H7 (cell line): ENCODE measurements at regions not wholly inside any gene's neighbourhood (a gene's known extent, or its start where the extent isn't known, plus 50 kb on each side); places are given as distances from the start of the nearest gene placed in this dataset.

ENCODE experiments used
- DNase-seq: peaks from one replicate; pipeline ENCODE4 v3.0.0; 2012
- H3K27me3 ChIP-seq: 2 replicates; pipeline ENCODE4 v1.6.0; 2011; ENCODE audit warnings: mild to moderate bottlenecking, low read length; ENCODE audit not compliant: control insufficient read depth, insufficient read depth
- H3K36me3 ChIP-seq: replicated peaks from 2 replicates; pipeline ENCODE4 v1.5.1; 2011; ENCODE audit warnings: low read length; ENCODE audit not compliant: control insufficient read depth, insufficient read depth
- H3K4me3 ChIP-seq: 2 replicates; pipeline ENCODE4 v1.5.1; 2011; ENCODE audit warnings: low read depth, mild to moderate bottlenecking, control low read depth, low read length, moderate library complexity; ENCODE audit not compliant: insufficient read depth

GRCh38 chr18:44216169-44216568 is 464.5 kb upstream of the SETBP1 start:
- DNase-seq: no peak
- Histone ChIP-seq H3K36me3 (no peaks in the 10 kb centered on the region), H3K27me3 (no peaks in the 10 kb centered on the region), H3K4me3 (no peak overlapping the region)

GRCh38 chr18:44227501-44227900 is 453.2 kb upstream of the SETBP1 start:
- Histone ChIP-seq H3K4me3 (no peak overlapping the region), H3K36me3 (no peaks in the 10 kb centered on the region), H3K27me3 (no peaks in the 10 kb centered on the region)
- DNase-seq: no peak

- no peak overlapping the region for H3K4me3 ChIP-seq
- no peaks in the 10 kb centered on the region for H3K36me3 ChIP-seq
- H3K27me3 ChIP-seq: no peaks in the 10 kb centered on the region
- no peak for DNase-seq
Measured at GRCh38 chr18:44229693-44230108, 451.0 kb upstream of the SETBP1 start.

- H3K4me3 ChIP-seq: no peak overlapping the region
- DNase-seq: no peak
- no peaks in the 10 kb centered on the region for H3K36me3 ChIP-seq
- no peaks in the 10 kb centered on the region for H3K27me3 ChIP-seq
Measured at GRCh38 chr18:44231936-44232335, 448.8 kb upstream of the SETBP1 start.

- no peak for DNase-seq
- no peaks in the 10 kb centered on the region for H3K36me3 ChIP-seq
- no peak overlapping the region for H3K4me3 ChIP-seq
- H3K27me3 ChIP-seq: no peaks in the 10 kb centered on the region
Measured at GRCh38 chr18:44232500-44232899, 448.2 kb upstream of the SETBP1 start.

- no peak overlapping the region for H3K4me3 ChIP-seq
- no peaks in the 10 kb centered on the region for H3K27me3 ChIP-seq
- H3K36me3 ChIP-seq: no peaks in the 10 kb centered on the region
- DNase-seq: no peak
Measured at GRCh38 chr18:44238454-44238853, 442.2 kb upstream of the SETBP1 start.

GRCh38 chr18:44238911-44239310 is 441.8 kb upstream of the SETBP1 start:
- H3K27me3 ChIP-seq: no peaks in the 10 kb centered on the region
- H3K4me3 ChIP-seq: no peak overlapping the region
- no peaks in the 10 kb centered on the region for H3K36me3 ChIP-seq
- no peak for DNase-seq

- DNase-seq: no peak
- no peak overlapping the region for H3K4me3 ChIP-seq
- H3K27me3 ChIP-seq: no peaks in the 10 kb centered on the region
- H3K36me3 ChIP-seq: no peaks in the 10 kb centered on the region
Measured at GRCh38 chr18:44241020-44241419, 439.7 kb upstream of the SETBP1 start.

- Histone ChIP-seq H3K4me3 (no peak overlapping the region), H3K36me3 (no peaks in the 10 kb centered on the region), H3K27me3 (no peaks in the 10 kb centered on the region)
- no peak for DNase-seq
Measured at GRCh38 chr18:44245019-44245418, 435.7 kb upstream of the SETBP1 start.

GRCh38 chr18:44246001-44246400 is 434.7 kb upstream of the SETBP1 start:
- H3K4me3 ChIP-seq: no peak overlapping the region
- H3K36me3 ChIP-seq: no peaks in the 10 kb centered on the region

GRCh38 chr18:44258086-44258485 is 422.6 kb upstream of the SETBP1 start:
- H3K27me3 ChIP-seq: no peaks in the 10 kb centered on the region
- no peak overlapping the region for H3K4me3 ChIP-seq
- DNase-seq: no peak
- no peaks in the 10 kb centered on the region for H3K36me3 ChIP-seq

More at GRCh38 chr18:44246001-44246400, 434.7 kb upstream of the SETBP1 start:
- H3K27me3 ChIP-seq: no peaks in the 10 kb centered on the region
- DNase-seq: no peak

GRCh38 chr18:44258576-44258975 is 422.1 kb upstream of the SETBP1 start:
- Histone ChIP-seq H3K36me3 (no peaks in the 10 kb centered on the region), H3K4me3 (no peak overlapping the region), H3K27me3 (no peaks in the 10 kb centered on the region)
- no peak for DNase-seq

- no peaks in the 10 kb centered on the region for H3K27me3 ChIP-seq
- DNase-seq: no peak
Measured at GRCh38 chr18:44259610-44260009, 421.1 kb upstream of the SETBP1 start.

GRCh38 chr18:44265437-44265836 is 415.3 kb upstream of the SETBP1 start:
- Histone ChIP-seq H3K27me3 (no peaks in the 10 kb centered on the region), H3K36me3 (no peaks in the 10 kb centered on the region), H3K4me3 (no peak overlapping the region)
- no peak for DNase-seq

More at GRCh38 chr18:44259610-44260009, 421.1 kb upstream of the SETBP1 start:
- no peaks in the 10 kb centered on the region for H3K36me3 ChIP-seq
- H3K4me3 ChIP-seq: no peak overlapping the region

- no peak overlapping the region for H3K4me3 ChIP-seq
- DNase-seq: no peak
- H3K27me3 ChIP-seq: no peaks in the 10 kb centered on the region
- H3K36me3 ChIP-seq: no peaks in the 10 kb centered on the region
Measured at GRCh38 chr18:44273298-44273697, 407.4 kb upstream of the SETBP1 start.

- no peak for DNase-seq
- H3K27me3 ChIP-seq: no peaks in the 10 kb centered on the region
- no peak overlapping the region for H3K4me3 ChIP-seq
- H3K36me3 ChIP-seq: no peaks in the 10 kb centered on the region
Measured at GRCh38 chr18:44280479-44280878, 400.2 kb upstream of the SETBP1 start.
